Mucosa of descending colon (tissue), 3 donors: ENCODE measurements at regions not wholly inside any gene's neighbourhood (a gene's known extent, or its start where the extent isn't known, plus 50 kb on each side); places are given as distances from the start of the nearest gene placed in this dataset.

Experiments used
- ATAC-seq: fragments of 200-7000 bp; cut with Tn5 transposase; one replicate; pipeline ENCODE4 v1.9.1; 2020; ENCODE audit warnings: mild to moderate bottlenecking, moderate library complexity
- DNase-seq, 3 donors: peaks; one replicate each; pipeline ENCODE4 v3.0.0-alpha.2; 2020
- H3K36me3 ChIP-seq: fragments of 200-600 bp; one replicate; pipeline ENCODE4 v1.8.0; 2021; ENCODE audit warnings: low read depth, mild to moderate bottlenecking
- H3K4me1 ChIP-seq: fragments of 200-600 bp; one replicate; pipeline ENCODE4 v1.8.0; 2021; ENCODE audit warnings: low read depth, mild to moderate bottlenecking
- H3K4me3 ChIP-seq: fragments of 200-600 bp; one replicate; pipeline ENCODE4 v1.8.0; 2021; ENCODE audit warnings: mild to moderate bottlenecking
- H3K9me3 ChIP-seq: fragments of 200-600 bp; one replicate; pipeline ENCODE4 v1.8.0; 2021; ENCODE audit warnings: mild to moderate bottlenecking
- CTCF ChIP-seq: fragments of 200-600 bp; IDR thresholded peaks from one replicate; pipeline ENCODE4 v1.8.0; 2022; ENCODE audit warnings: antibody characterized with exemption, mild to moderate bottlenecking
- intact Hi-C, 2 donors: fragments of 100-400 bp; cut with DNase I in 1 of 2; cut with micrococcal nuclease in 1 of 2; formaldehyde crosslinking; loops; one replicate each; pipeline versions ENCODE4 v1.11.0 to v1.11.1; 2022; cut with DNase I, micrococcal nuclease
- donor health status: DM: no; HTN: no; CAD: no; lungs with moderate emphysema.
- donor health status: DM: no; HTN: no; CAD: no.
- donor health status: DM: no; HTN: yes; CAD: no.

GRCh38 chr6:53974941-53975340 is 136.3 kb upstream of the MLIP start:
- intact Hi-C loops = loop anchor here in 1 of 2 donors (10.0 kb wide), 1 partner anchor 1100 kb away; no protein-coding TSS in a partner anchor
- no peaks in the 10 kb centered on the region for H3K4me1 ChIP-seq
- no peak overlapping the region for H3K4me3 ChIP-seq
- no peaks in the 10 kb centered on the region for H3K36me3 ChIP-seq
- DNase-seq = no peak
- H3K9me3 ChIP-seq = no peaks in the 10 kb centered on the region
- TF ChIP-seq CTCF = no peak
- ATAC-seq = no peak

GRCh38 chr6:53975941-53976615 is 135.2 kb upstream of the MLIP start:
- ATAC-seq (no peak), DNase-seq (no peak)
- no peak overlapping the region for H3K4me3 ChIP-seq
- TF ChIP-seq CTCF = no peak
- no peaks in the 10 kb centered on the region for H3K9me3 ChIP-seq
- intact Hi-C loops = loop anchor here in 1 of 2 donors (10.0 kb wide), 1 partner anchor 1099 kb away; no protein-coding TSS in a partner anchor
- H3K4me1 ChIP-seq = no peaks in the 10 kb centered on the region
- no peaks in the 10 kb centered on the region for H3K36me3 ChIP-seq

GRCh38 chr6:53977551-53977950 is 133.7 kb upstream of the MLIP start:
- no peaks in the 10 kb centered on the region for H3K36me3 ChIP-seq
- DNase-seq (no peak), ATAC-seq (no peak)
- no peaks in the 10 kb centered on the region for H3K9me3 ChIP-seq
- intact Hi-C loops = loop anchor here in 1 of 2 donors (10.0 kb wide), 1 partner anchor 1097 kb away; no protein-coding TSS in a partner anchor
- TF ChIP-seq CTCF = no peak
- H3K4me3 ChIP-seq = no peak overlapping the region
- no peaks in the 10 kb centered on the region for H3K4me1 ChIP-seq

GRCh38 chr6:53979468-53980067 is 131.7 kb upstream of the MLIP start:
- ATAC-seq (peak; percentile 45), DNase-seq (peak in 1 of 3 donors; percentile 54)
- H3K9me3 ChIP-seq = no peaks in the 10 kb centered on the region
- peak; percentile 65 for TF ChIP-seq CTCF
- H3K4me3 ChIP-seq = no peak overlapping the region
- intact Hi-C loops = loop anchor here (10.0 kb wide), 2 partner anchors 1095 to 1265 kb away; no protein-coding TSS in a partner anchor
- H3K4me1 ChIP-seq = no peaks in the 10 kb centered on the region
- no peaks in the 10 kb centered on the region for H3K36me3 ChIP-seq

- Histone ChIP-seq H3K9me3 (no peaks in the 10 kb centered on the region), H3K4me1 (no peaks in the 10 kb centered on the region), H3K36me3 (no peaks in the 10 kb centered on the region), H3K4me3 (no peak overlapping the region)
- DNase-seq (no peak), ATAC-seq (no peak)
- intact Hi-C loops = loop anchor here in 1 of 2 donors (10.0 kb wide), 1 partner anchor 1262 kb away; no protein-coding TSS in a partner anchor
- no peak for TF ChIP-seq CTCF
These were observed 128.7 kb upstream of the MLIP start for GRCh38 chr6:53982366-53983050.
